NCI-H128 (cell line): ENCODE measurements at regions not wholly inside any gene's neighbourhood (a gene's known extent, or its start where the extent isn't known, plus 50 kb on each side); places are given as distances from the start of the nearest gene placed in this dataset.

Experiments
- DNase-seq: peaks from one replicate; lab custom pipeline; 2025; ENCODE audit not compliant: unreplicated experiment; lab: John Stamatoyannopoulos, UW

DNA sequence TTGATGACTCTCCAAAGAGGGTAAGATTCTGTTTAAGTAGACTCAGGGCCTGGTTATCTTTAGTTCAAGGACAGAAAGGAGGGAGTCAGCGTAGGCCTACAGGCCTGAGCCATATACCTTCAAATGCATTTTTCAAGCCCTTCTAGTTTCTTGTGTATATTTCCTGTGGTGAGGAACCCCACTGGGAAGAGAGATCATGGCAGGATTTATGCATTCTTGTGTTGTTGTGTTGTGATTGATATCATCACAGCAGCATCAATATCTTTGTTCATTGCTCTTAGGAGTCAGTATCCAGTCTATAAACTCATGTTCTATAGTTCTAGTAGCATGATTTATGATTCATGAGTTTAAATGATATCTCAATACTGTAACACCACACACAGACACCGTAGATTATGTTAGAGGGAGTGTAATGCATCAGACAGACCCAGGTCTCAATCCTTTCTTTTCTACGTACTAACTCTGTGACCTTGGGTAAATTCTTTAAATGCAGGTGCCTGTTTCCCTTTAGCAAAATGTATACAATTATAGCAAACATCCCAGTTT lies 427.5 kb downstream of the PDCD6IP start:
- no peak for DNase-seq

DNA sequence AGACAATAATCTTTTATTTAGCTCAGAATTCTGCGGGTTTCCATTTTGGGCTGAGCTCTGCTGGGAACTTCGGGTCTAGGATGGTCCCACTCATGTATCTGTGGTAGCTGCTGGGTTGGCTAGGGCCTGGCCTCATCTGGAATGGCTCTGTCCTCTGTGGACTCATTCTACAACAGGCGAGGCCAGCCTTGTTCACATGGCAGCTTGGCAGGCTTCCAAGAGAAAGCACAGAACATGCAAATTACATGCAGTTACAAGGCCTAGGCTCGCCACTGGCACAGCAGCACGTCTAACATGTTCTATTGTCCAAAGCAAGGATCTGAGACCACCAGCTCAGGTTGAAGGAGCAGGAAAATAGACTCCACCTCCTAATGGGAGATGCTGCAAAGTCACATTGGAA lies 431.4 kb downstream of the PDCD6IP start:
- DNase-seq: no peak

DNA sequence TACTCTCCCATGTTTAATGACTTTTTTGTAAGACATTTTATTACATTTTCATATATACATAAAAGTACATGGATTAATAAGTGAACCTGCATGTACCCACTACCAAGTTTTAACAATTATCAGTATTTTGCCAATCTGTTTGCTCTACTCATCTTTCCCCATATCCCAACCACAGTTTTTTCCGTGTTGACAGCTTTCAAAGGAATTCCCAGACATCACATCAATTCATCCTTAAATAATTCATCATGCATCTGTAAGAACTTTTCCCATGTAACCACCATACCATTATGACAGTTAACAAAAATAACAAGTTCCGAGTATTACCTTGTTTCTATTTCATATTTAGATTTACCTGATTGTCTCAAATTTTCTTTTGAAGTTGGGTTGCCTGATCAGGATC lies 436.7 kb downstream of the PDCD6IP start:
- no peak for DNase-seq

DNA sequence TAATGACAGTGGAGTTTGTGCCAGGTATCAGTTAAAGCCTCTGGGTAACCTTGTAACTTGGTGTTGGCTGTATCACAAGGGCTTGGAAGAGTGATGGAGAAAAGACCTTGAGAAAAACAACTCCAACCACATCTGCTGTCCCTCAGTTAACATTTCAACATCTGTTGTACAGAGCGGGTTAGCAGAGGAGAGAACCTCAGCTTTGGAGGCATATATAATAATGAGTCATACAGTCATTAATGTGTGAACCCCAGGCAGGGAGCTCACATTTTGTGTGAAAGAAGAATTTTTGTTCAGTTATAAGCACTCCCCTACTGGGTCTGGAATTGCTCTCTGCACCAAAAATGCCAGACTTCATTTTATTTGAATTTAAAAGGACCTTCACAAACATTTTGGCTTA lies 439.5 kb downstream of the PDCD6IP start:
- DNase-seq: no peak

DNA sequence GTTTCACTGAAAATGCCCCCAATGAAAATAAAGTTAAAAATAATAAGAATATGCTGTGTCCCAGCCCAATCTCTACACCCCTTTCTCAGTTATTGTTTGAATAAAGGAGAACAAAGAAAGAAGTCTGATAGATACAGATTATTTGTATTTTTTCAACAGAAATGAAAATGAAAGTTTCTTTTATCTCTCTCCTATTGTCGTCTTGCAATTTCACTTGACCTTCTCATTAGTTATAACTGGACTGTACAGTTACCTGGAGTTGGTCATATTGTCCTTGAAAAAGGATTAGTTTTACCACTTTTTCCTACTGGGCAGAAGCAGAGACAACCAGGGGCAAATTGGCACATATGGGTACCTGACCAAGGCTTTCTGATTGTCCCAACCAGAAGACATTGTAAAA lies 440.0 kb downstream of the PDCD6IP start:
- DNase-seq: no peak

DNA sequence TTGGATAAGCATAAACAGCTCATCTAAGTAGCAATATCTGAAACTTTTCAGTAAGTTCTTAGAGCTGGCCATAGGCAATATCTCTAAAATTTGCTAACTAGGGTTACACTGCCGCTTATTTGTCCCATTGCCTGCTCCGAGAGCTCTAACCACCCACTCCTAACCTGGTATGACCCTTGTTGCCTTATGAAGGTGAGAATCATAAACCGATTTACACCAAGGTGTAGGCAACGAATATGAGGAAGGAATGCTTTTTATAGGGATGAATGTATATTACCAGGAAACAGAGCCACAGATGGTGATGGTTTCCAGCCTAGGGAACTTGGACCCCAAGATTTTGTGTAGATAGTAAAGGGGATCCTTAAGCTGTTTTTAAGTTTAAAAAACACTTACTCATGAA lies 440.9 kb downstream of the PDCD6IP start:
- DNase-seq: no peak

DNA sequence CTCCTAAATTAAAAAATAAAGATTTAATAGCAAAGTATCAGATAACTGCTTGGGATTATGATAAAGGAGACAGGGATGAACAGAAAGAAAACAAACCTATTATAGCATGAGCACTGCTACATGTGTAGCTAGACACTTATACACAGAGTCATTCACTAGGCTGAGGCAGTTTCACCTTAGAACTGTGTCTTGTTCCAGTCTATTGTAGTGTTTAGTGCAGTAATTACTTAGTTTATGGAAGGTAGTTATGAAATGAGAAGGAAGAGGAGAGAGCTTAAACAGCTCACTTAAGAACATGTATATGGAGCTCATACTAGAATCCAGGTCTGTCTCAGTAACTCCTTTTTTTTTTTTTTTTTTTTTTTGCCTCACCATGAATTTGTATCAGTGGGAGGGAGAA lies 441.4 kb downstream of the PDCD6IP start:
- no peak for DNase-seq

DNA sequence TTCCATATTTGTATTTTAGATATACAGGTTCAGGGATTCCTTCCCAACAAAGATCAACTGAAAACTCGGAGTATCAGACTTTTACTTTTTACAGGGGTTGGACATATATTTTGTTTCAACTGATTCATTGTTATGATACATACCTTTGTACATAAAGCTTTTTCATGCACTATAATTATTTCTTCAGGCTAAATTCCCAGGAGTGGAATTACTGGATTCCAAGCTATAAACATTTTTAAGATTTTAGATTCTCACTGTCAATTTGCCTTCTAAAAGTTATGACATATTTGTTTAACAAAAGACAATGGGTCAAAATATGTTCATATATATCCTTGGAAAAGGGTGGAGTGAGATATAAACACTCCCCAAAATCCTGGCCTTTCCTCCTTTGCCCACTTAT lies 449.0 kb downstream of the PDCD6IP start:
- no peak for DNase-seq

DNA sequence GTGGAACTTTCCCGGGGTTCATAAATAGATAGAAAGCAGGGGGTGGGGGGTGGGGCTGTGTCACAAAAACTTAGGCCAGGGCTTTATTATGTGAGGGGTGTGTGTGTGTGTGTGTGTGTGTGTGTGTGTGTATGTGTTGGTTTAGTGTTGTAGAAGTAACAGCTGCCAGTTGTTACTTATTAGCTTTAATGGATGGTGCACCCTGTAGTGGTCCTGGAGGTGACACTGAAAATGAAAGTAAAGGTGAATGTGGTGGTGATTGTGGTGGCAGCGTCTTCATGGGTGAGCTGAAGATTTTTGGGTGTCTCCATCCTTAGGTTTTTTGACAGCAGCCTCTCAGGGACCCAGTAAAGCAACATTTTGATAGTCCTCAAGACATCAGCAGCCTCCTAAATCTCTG lies 449.9 kb downstream of the PDCD6IP start:
- no peak for DNase-seq

DNA sequence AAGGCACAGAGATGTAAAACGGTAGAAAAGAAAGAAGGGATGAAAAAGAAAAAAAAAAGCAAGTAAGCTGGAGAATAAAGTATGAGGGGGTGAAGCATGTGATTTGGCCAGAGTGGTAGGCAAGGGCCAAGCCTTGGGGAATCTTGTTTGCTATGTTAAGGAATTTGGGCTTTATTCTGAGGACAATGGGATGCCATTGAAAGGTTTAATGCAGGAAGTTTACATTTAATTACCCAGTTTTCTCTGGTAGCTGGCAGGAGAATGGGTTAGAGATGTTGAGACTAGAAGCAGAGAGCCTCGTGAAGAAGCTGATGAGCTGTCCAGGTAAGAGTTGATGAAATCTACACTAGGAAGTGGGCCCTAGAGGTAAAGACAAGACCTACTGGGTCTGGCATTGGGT lies 455.9 kb downstream of the PDCD6IP start:
- DNase-seq: no peak

DNA sequence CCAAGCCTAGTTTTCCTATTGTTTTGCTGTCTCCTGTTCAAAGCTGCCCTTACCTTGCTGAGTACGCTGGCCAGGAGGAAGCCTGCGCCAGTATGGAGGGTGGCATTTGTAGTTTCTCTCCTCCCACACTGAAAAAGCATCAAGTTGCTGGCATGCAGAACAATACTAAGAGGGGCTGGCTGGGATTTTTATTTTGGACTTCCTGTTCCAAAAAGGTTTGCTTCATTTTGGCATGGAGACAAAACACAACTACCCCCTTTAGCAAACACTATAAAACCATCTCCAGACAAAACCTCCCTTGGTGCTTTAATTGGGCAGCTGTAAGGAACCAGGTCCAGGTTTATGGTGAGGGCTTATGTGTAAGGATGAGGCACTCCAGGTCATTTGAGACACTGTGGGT lies 457.6 kb downstream of the PDCD6IP start:
- peak; percentile 77 for DNase-seq

DNA sequence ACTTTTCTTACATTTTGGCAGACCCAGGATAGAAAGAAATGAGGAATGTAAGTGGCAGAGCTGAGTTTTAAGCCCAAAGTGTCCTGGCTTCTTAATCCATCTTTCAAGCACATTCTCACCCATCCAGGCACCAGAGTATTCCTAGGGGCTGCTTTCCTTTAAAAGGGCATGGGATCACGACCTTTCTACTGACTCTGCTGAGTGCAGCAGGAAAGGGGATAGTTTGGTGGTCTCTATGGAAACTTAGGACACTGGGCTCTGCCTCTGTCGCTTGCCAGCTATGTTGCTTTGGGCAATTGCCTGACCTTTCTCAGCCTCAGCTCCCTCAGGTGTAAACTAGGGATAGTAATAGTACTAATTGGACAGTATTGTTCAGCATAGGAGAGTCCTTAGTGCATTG lies 458.4 kb downstream of the PDCD6IP start:
- no peak for DNase-seq

DNA sequence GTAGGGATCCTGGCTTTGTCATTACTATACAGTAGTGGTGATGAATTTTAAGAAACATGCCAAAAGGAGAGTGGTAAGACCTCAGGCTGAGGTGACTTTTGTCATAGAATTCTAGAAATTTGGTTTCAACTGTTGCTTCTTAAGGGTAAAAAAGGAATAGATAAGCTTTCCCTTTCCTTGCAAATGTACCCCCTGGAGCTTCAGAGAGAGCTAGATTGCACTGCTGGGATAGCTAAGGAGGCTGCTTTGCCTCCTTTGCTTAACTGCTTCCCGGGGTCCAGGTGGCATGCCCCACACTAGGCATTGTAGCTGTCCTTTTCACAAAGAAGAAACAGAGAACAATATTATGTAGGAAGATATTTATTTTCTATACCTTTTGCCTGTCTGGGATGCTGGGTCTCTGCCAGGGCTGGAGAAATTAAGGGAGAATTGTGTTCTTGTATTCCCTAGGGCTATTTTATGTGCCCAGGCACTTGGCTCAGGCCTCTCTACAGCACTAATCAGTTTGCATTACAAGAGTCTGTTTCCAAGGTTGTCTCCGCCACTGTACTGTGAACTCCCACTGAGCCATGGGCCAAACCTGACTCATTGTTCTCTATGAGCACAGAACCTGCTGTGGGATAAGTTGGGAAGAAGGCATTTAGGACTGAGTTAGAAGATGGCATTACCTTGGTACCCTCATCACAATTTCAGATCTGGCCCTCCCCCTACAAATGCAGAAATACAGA lies 460.0 kb downstream of the PDCD6IP start:
- DNase-seq: no peak

DNA sequence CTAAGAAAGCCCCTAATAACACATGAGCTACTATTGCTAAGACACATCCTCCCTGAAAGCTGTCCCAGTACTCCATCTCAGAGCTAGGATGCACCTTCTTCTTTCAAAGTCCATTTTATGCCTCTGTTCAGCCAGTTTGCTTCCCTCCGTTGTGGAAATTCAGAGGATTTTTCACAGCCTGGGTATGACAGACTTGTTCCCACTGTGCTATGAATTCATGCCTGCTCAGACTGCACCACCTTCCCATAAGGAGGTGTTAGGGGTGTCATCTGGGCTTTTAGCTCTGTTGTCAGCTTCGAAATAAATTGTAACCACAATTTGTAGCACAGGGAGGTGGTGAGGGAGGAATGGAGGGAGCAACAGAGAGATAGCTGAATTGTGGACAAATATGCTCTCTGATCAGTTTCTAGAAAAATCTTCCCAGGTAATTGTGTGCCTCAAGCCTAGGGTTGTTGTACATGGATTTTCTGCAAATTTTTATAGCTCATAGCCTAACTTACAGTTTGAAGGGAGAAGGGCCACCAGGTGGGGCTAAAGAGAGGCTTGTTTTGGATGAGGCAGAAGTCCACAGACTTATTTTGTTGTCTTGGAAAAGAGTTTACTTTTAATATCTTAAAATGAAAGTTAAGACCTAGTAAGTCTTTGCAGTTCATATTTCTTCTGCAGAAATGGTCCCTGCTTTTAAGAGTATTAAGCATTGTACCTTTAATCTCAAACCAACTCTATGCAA lies 462.0 kb downstream of the PDCD6IP start:
- DNase-seq: no peak

DNA sequence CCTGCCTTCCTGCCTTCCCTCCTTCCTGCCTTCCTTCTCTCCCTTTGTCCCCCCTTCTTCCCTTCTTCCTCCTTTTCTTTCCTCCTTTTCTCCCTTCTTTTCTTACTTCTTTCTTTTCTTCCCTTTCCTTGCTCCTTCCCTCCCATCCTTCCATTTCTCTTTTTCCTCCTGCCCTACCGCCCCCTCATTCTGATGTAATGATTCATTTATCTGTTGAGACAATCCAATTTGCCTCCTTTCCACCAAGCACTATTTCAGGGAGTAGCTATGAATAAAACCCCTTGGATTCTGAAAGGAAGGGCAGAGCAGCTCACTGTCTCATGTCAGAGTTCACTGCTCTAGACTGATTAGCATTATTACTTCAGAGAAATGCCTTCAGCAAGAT lies 462.6 kb downstream of the PDCD6IP start:
- DNase-seq: no peak

DNA sequence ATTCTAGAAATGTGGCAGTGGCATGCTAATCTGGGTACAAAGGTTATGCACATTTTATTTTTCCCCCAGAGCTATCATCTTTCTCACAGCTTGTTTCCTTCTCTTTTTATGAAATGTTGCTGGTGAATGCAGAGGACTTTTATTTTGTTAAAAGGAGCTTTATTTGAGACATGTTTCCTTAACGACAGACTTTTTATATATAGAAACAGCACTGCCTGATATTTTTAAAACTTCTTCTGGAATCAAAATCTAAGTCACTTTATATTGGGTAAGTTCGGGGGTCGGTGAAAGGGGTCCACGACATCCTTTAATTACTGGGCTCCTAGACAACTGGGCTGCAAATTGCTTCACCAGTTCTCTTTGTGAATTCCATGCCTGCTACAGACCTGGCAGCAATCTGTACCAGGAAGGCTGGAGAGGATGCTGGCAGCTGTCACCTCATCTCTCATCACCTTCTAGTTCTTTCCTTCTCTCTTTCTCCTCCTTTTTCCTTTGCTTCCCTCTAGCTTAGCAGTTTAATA lies 464.7 kb downstream of the PDCD6IP start:
- no peak for DNase-seq

DNA sequence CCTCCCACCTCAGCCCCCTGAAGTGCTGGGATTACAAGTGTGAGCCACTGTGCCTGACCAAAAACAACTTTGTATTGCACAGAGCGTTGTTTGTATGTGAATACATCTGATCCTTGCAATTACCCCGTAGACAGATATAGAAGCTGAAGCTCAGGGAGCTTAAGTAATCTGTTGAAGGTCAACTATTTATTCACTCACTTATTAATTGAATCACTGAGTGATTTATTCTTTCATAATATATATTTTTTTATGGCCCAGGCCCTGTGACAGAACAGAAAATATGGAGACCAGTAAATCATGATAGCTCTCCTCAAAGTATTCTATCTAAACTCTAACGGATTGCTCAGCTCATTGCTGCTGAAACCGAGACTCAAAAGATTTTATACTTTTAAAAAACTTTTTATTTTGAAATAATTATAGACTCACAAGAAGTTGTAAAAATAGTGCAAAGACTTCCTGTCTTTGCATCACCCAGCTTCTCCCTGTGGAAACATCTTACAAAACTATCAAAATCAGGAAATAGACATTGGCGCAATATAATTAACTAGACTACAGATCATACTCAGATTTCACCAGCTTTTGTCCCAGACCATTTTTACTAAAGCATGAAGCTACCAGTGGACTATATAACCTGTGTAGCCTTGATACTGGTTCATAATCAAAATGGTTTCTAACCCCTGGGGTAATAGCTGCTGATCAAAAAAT lies 466.1 kb downstream of the PDCD6IP start:
- no peak for DNase-seq

DNA sequence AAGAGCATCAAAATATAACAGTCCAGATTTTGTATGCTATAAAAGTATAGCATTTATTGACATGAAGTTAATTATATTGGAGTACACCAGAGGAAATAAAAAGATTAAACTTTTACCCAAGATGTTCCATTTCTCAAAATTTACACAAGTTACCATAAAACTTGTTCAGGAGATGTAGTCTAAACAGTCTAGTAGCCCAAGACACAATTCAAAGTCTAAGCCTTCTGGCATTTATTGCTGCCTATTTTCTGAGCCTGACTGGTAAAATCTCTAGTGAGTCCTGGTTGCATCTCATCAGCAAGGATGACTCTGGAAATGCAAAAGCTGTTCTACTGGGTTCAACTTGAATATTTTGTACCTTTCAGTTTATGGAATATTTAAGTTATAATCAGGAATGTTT lies 468.7 kb downstream of the PDCD6IP start:
- no peak for DNase-seq

DNA sequence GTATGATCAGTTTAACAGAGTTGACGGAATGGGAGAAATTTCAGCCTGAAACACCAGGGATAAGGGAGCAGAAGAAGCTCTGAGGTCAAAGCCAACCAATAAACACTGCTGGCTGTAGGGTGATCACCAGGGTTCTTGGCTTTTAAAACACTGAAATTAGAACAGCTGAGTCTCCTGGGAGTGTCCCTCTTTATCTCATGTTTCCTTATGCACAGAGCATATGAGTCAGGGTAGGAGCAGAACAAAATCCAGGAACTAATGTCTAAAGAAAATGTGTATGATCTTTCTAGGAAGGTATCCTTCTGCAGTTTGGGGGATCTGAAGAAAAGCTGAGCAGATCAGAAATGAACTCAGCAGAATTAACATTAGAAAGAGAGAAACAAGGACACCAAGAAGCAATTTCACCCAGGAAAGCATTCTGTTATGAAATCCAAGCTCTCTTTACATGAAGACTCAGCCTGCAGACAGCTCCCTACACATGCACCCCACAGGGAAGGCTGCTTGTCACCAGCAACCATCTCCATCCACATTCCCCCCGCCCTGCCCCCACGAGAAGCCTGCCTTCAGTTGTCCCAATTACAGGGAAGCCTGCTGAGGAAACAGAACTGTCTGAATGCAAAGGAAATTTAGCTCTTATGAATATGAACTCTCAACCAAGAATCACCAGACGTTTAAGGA lies 469.7 kb downstream of the PDCD6IP start:
- no peak for DNase-seq

DNA sequence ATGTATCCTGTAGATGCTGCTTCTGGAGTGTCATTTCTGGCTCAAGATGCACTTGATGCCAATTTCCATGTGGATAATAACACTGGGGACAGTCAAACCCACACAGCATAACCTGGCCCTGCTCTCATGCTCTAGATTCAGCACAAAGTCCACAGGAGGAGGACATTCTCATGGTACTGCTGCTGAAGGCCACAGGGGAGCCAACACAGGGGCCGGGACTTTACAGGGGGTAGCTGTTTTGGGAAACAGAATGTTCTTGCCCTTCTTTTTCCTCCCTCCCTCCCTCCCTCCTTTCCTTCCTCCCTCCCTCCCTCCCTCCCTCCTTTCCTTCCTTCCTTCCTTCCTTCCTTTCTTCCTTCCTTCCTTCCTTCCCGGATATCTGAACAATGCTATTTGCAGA lies 477.4 kb downstream of the PDCD6IP start:
- no peak for DNase-seq

DNA sequence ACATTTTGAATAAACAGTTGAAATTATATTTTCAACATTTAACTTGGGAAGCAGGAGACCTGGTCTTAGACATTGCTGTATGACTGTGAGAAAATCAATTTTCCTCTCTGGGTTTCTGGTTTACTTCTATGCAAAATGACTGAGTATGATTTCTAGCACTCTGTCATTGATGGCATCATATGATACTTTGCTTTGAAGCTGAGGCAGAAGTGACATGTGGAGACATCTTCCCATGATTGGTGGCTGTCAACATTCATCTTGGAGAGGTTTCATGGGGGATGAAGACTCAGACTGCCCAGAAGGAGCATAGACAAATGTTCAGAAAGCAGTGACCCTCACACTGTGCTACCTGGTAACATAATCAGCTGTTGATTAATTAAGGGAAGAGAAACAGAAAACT lies 477.9 kb downstream of the PDCD6IP start:
- DNase-seq: no peak
